GM23338 (cell line): ENCODE measurements at regions not wholly inside any gene's neighbourhood (a gene's known extent, or its start where the extent isn't known, plus 50 kb on each side); places are given as distances from the start of the nearest gene placed in this dataset.

ENCODE experiments used
- ATAC-seq: fragments of 200-7000 bp; cut with Tn5 transposase; 3 replicates; pipeline ENCODE4 v1.9.1; 2020
- DNase-seq: peaks from one replicate; pipeline ENCODE4 v3.0.0-alpha.2; 2015; ENCODE audit warnings: low spot score
- H2AFZ ChIP-seq: fragments of 200-600 bp; sonication (generic); 2 replicates; pipeline ENCODE4 v1.8.0; 2016; ENCODE audit warnings: antibody characterized with exemption, mild to moderate bottlenecking, moderate library complexity
- H3F3A ChIP-seq: fragments of 200-600 bp; sonication (generic); replicated peaks from 2 replicates; pipeline ENCODE4 v1.8.0; 2017; ENCODE audit warnings: antibody characterized with exemption, mixed run types, low read depth
- H3K27ac ChIP-seq: fragments of 200-600 bp; sonication (generic); 2 replicates; pipeline ENCODE4 v1.6.1; 2016; ENCODE audit warnings: low read depth
- H3K27me3 ChIP-seq: fragments of 200-600 bp; sonication (generic); 2 replicates; pipeline ENCODE4 v1.8.0; 2016; ENCODE audit warnings: mild to moderate bottlenecking, mixed run types, moderate library complexity; ENCODE audit not compliant: insufficient read depth
- H3K36me3 ChIP-seq: fragments of 200-600 bp; sonication (generic); 2 replicates; pipeline ENCODE4 v1.8.0; 2016; ENCODE audit warnings: mild to moderate bottlenecking; ENCODE audit not compliant: insufficient read depth
- H3K4me1 ChIP-seq: fragments of 200-600 bp; sonication (generic); 2 replicates; pipeline ENCODE4 v1.8.0; 2016; ENCODE audit warnings: mild to moderate bottlenecking, moderate library complexity; ENCODE audit not compliant: insufficient read depth
- H3K4me2 ChIP-seq: fragments of 200-600 bp; sonication (generic); 2 replicates; pipeline ENCODE4 v1.7.1; 2017; ENCODE audit warnings: mixed run types
- H3K4me3 ChIP-seq: fragments of 200-600 bp; sonication (generic); 2 replicates; pipeline ENCODE4 v1.6.1; 2016; ENCODE audit warnings: mixed run types
- H3K79me2 ChIP-seq: fragments of 200-600 bp; sonication (generic); replicated peaks from 2 replicates; pipeline ENCODE4 v1.8.0; 2017; ENCODE audit warnings: mild to moderate bottlenecking; ENCODE audit not compliant: insufficient read depth
- H3K9me2 ChIP-seq: fragments of 200-600 bp; sonication (generic); 2 replicates; pipeline ENCODE4 v1.8.0; 2017; ENCODE audit not compliant: insufficient read depth
- H4K20me1 ChIP-seq: fragments of 200-600 bp; sonication (generic); replicated peaks from 2 replicates; pipeline ENCODE4 v1.8.0; 2017; ENCODE audit warnings: mild to moderate bottlenecking; ENCODE audit not compliant: insufficient read depth
- H3K27ac Mint-ChIP-seq: 2 replicates; pipeline ENCODE4 v1.8.0; 2020; ENCODE audit warnings: inconsistent platforms, mild to moderate bottlenecking, moderate library complexity, mixed read lengths
- H3K27me3 Mint-ChIP-seq: 3 replicates; pipeline ENCODE4 v1.8.0; 2022; ENCODE audit warnings: low read depth, mild to moderate bottlenecking, moderate library complexity, mixed read lengths, inconsistent platforms; ENCODE audit not compliant: insufficient read depth, poor library complexity
- H3K36me3 Mint-ChIP-seq: 3 replicates; pipeline ENCODE4 v1.8.0; 2021; ENCODE audit warnings: low read depth, mild to moderate bottlenecking, inconsistent platforms, moderate library complexity, mixed read lengths
- H3K4me1 Mint-ChIP-seq: 3 replicates; pipeline ENCODE4 v1.8.0; 2020; ENCODE audit warnings: mild to moderate bottlenecking, inconsistent platforms, mixed read lengths
- H3K4me3 Mint-ChIP-seq: 3 replicates; pipeline ENCODE4 v1.8.0; 2021; ENCODE audit warnings: moderate library complexity, mild to moderate bottlenecking, inconsistent platforms, mixed read lengths
- H3K9me3 Mint-ChIP-seq: 3 replicates; pipeline ENCODE4 v1.8.0; 2020; ENCODE audit warnings: moderate library complexity, mild to moderate bottlenecking, inconsistent platforms, mixed read lengths
- CREB1 ChIP-seq: fragments of 250-450 bp; sonication (Bioruptor Pico); IDR thresholded peaks from 2 replicates; pipeline ENCODE4 v1.5.0; 2020; ENCODE audit warnings: low read depth, mild to moderate bottlenecking, moderate library complexity
- CTCF ChIP-seq, 2 experiments: fragments of 200-600 bp in 1 of 2; sonication (generic) in 1 of 2; conservative IDR thresholded peaks; 2 replicates each; pipeline versions ENCODE4 v1.5.1 to v1.6.1; 2016 to 2017; ENCODE audit warnings: antibody characterized with exemption in 2 of 2, low read depth in 2 of 2, mild to moderate bottlenecking in 2 of 2, moderate library complexity in 1 of 2
- JUNB ChIP-seq: IDR thresholded peaks from one replicate; pipeline ENCODE4 v1.6.1; 2016; ENCODE audit warnings: antibody characterized with exemption; ENCODE audit not compliant: unreplicated experiment
- REST ChIP-seq: IDR thresholded peaks from one replicate; pipeline ENCODE4 v1.6.1; 2018; ENCODE audit warnings: antibody characterized with exemption; ENCODE audit not compliant: unreplicated experiment
- ZNF114 ChIP-seq: fragments of 250-450 bp; sonication (Bioruptor Pico); IDR thresholded peaks from 2 replicates; pipeline ENCODE4 v1.5.0; 2020; ENCODE audit warnings: mild to moderate bottlenecking, moderate library complexity
- ZNF462 ChIP-seq: fragments of 250-450 bp; sonication (Bioruptor Pico); IDR thresholded peaks from 2 replicates; pipeline ENCODE4 v1.5.0; 2020; ENCODE audit warnings: mild to moderate bottlenecking, moderate library complexity

GRCh38 chr19:30280018-30280417 is 92.2 kb upstream of the ZNF536 start:
- Histone ChIP-seq H3K27ac (no peak overlapping the region), H3K4me3 (no peak overlapping the region), H3F3A (no peaks in the 10 kb centered on the region), H3K9me2 (no peaks in the 10 kb centered on the region), H3K27me3 (no peaks in the 10 kb centered on the region), H3K79me2 (no peaks in the 10 kb centered on the region), H3K36me3 (no peaks in the 10 kb centered on the region), H3K4me2 (no peak overlapping the region), H2AFZ (no peak overlapping the region), H3K4me1 (peaks cover 25% of the 10 kb centered on the region), H4K20me1 (no peaks in the 10 kb centered on the region)
- H3K4me3 Mint-ChIP-seq = no peak overlapping the region
- TF ChIP-seq REST = no peak
- no peak for TF ChIP-seq JUNB
- no peak for TF ChIP-seq ZNF462 (CRISPR knock-in tag)
- no peak for TF ChIP-seq CREB1 (CRISPR knock-in tag)
- no peak for TF ChIP-seq ZNF114
- TF ChIP-seq CTCF (conservative IDR thresholded peaks at IDR 0.05; ENCODE audit: low read depth in 2 of 2) = no peak
- H3K27ac Mint-ChIP-seq = no peak overlapping the region
- H3K36me3 Mint-ChIP-seq = no peaks in the 10 kb centered on the region
- H3K27me3 Mint-ChIP-seq = peaks cover 12% of the 10 kb centered on the region
- no peak for ATAC-seq
- H3K9me3 Mint-ChIP-seq = peaks cover 2% of the 10 kb centered on the region; the same call in 2 of the 3 replicates
- no peak for DNase-seq
- H3K4me1 Mint-ChIP-seq = peaks cover 44% of the 10 kb centered on the region
